GM21737 (cell line): ENCODE measurements at regions not wholly inside any gene's neighbourhood (a gene's known extent, or its start where the extent isn't known, plus 50 kb on each side); places are given as distances from the start of the nearest gene placed in this dataset.

Source experiments
- ATAC-seq: cut with Tn5 transposase; IDR thresholded peaks from one replicate; pipeline ENCODE4 v1.9.1; 2021; ENCODE audit warnings: mild to moderate bottlenecking, moderate library complexity; ENCODE audit not compliant: unreplicated experiment

GRCh38 chr11:112795911-112796649, 165.1 kb upstream of the NCAM1 start:
- ATAC-seq = no peak

DNA sequence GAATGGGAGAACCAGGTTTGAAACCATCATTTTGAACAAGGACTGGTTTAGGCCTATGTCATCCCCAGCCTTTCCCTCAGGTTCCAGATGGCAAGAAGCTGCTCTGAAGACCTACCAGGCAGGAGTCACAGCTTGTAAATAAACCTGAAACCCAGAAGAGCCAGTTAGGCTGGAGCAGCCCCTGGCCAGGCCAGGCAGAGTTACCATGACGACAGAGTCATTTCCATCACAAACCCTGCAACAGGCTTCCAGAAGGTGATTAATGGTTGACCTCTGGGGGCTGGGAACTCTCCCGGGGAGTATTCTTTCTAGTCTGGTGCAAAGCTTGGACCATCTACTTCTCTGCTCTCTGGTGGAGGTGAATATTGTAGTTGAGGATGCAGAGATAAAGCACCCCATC, 164.1 kb upstream of the NCAM1 start:
- no peak for ATAC-seq

DNA sequence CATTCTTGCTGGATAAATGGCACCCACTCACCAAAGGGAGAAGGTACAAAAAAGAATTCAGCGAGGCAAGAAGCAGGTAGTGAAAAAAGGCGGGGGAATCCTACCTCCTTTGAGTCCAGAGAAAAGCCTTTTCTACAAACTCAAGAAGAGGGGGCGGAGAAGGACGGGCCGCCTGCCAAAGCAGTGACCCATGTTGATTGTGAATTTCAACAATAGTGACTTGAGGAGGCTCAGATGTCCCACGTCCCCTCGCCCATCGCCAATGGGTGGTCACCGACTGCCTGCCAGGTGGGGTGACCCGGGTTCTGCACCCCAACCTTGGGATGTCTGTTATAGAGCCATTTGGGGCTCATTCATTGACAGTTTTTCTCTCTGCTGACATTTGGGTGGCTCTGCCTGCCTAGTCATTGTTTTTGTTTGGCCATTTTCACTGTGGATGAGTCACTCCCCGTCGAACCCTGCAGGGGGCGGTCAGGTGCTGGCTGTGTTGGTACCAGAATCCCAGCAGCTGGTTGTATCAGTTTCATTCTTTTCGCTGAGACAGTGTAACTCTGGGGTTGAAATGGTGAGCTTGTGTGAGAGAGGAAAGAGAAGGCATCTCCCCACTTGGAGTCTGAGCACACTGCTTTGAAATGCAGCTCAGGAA, 163.4 kb upstream of the NCAM1 start:
- ATAC-seq = no peak

- ATAC-seq = no peak
These were observed 160.0 kb upstream of the NCAM1 start for GRCh38 chr11:112801025-112801816.

DNA sequence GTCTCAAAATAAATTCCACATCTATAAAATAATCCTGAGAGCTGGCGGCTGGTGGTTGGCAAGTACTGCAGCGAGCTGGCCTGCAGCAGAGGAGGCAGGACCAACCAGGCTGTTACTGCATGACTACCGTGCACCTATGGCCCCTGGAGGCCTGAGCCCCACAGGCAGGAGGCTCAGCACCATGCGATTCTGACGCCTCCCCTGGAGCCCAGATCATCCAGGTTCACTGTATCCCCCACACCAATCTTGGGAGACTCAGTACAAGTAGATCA, 159.5 kb upstream of the NCAM1 start:
- no peak for ATAC-seq

DNA sequence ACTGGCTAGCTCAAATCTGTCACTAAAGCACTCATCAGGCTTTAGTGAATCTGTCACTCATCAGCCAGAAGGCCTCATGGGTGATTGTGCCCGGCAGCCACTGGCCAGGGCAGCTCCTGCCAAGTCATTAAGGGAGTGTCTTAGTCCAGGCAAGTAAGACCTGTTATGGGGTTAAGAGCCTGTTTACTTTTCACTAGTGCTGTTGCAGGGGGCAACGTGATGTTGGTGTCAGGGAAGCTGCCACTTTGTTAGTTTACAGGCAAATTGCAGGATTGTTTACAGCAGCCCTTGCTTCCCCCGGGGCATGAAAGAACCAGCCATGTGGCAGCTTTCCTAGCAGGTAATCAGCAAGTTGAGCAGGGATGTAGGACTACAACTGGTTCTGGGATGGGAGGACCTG, 155.6 kb upstream of the NCAM1 start:
- no peak for ATAC-seq

DNA sequence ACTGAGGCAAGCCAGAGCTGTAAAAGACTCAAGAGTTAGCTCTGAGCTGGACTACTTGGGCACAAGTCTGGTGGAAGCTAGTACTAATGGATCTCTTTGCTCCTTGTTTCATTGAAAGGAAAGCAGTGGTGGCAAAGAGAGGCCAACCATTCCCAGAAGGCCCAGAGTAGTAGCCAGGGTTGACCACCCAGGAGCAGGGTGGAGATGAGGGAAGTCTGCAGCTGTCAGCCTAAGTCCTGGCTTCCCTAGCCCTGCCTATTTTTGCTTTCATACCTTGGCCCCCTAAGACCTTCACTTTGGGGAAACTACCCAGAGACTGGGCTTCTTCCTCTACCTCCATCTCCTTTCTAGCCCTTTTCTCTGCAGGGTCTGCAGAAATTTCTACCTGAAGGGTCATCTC, 155.0 kb upstream of the NCAM1 start:
- no peak for ATAC-seq

DNA sequence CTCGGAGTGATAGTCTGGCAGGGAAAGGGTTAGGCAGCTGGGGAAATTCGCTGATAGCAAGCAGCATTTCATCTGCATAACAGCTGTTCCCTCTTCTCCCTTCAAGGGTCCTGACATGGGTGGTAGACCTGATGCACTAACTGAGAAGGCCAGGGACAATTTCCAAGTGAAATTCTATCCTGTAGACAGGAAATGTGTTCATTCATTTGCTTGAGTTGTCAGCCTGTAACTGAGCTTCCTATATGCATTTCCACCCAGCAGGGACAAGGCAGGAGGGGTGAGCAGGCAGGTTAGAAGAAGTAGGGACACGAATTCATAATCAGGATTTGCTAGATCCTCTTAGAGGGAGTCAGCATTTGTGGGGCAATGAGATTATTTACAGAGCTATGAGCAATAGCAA, 154.3 kb upstream of the NCAM1 start:
- no peak for ATAC-seq

DNA sequence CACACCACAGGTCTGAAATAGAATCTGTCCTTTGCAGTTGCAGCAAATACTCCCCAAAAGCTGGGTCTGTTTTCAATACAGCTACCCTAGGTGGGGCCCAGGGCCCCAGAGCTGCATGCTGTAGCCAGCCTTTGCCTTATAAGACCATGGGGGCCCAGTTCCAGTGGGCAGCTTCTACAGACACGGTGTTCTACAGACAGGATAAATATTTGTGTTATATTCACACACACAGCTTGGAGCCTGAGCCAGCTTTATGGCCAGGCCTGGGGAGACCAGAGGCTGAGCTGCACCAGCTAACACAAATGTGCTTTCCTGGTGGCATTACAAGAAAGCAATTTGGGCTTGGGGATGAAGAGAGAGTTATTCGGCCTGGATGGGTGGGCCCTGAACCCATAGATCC, 151.8 kb upstream of the NCAM1 start:
- no peak for ATAC-seq

GRCh38 chr11:112810951-112811350, 150.3 kb upstream of the NCAM1 start:
- ATAC-seq = no peak

DNA sequence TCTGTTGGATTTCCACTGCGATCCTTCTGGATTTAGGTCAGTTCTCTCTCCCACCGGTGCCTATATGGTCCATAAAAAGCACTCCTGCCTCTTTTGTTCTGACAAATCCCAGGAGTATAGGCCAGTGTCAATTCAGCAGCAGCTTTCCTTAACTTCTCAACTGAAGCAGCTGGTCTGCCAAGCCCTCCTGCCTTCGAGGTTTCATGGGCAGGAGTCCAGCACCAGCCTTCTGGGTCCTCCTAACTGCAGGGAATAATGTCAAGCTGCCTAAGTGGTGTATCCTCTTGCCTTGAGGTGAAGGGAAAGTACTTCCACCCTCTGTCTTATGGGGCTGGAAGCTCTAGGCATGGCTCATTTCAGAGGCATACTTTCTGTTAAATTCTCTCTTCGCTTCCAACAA, 149.4 kb upstream of the NCAM1 start:
- ATAC-seq = no peak

GRCh38 chr11:112812729-112813128, 148.5 kb upstream of the NCAM1 start:
- no peak for ATAC-seq

DNA sequence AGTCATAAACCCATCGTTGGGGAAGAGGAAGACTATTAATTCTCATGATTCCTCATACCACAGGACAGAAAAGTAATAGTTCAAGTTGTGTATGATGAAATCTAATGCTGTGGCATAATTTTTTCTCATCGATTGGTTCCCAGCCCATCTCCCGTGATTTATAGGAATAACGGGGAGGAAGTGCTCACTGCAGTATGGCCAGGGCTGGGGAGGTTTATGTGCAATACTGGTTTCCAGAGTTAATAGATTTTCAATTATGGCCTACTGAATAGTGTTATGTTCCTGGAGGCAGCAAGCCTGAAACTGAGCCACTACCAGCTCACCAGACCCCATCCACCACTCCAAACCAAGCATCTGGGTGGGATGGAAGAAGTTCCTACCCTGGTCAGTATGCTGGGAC, 147.1 kb upstream of the NCAM1 start:
- no peak for ATAC-seq

DNA sequence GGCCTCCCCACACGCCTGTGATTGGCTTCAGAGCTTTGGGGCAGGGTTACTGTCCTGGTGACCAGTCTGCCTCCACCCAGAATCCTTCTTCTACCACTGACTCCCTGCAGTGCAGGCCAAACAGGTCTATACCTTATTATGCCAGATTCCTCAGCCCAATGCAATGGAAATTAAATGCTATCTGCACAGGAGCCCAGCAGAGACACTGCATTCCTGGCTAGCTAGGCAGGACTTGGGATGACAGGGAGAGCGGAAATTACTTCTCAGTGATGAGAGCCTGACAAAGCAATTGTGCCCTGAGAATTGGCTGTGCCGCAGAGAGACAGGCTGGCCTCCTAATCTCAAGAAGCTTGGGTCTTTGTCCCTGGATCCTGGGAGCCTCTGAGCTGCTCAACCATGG, 143.8 kb upstream of the NCAM1 start:
- ATAC-seq = no peak

DNA sequence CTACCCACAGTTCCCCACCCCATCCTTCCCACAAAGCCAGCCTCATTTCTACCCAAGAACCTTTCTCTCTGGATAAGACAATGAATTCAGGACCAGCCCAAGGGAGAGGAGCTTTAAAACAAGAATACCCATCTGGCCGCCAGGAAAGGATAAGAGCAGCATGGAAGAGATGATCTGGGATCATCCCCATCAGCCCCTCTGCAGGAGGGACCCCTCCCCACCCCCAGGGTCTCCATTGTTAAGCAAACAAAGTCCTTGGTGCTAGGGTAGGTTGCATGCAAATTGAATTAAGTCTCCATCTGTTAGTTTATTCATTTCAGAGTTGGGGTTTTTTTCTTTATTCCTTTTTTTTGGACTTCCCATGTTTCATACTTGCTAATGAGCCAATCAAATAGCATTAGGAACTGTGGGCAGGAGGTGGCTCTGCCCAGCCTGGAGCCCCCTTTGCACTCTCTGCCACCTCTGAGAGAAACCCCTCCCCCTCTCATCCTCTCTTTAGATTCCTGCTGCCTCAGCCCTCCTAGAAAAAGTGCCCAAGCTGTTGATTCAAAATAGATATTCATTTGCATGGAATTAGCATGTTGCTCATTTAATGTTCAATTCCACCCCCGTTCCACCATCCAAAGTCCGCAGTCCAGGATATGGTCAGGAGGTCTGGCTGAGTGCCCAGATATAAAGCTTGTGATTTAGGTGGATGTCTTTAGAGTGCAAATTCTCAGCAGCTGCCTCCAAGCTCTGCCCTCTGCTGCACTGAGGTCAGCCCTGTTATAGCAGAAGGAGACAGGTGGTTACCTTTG, 138.5 kb upstream of the NCAM1 start:
- ATAC-seq = no peak

DNA sequence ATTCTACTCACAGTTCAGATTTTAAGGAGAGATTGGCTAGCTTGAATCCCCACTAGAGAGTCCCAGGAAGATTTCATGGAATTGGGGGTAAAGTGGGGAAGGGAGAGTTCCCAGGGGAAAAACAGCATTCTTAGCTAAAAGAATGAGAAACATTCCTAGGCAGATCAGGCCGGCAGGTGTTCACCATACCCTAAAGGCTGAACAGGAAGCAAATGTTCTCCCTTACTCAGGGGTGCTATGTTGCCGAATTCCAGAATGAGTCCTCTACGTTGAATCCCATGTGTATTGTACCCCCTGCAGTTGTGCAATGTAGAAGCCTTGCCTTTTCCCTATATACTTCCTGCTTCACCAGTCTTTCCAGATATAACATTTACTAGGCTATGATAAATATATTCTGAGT, 135.2 kb upstream of the NCAM1 start:
- no peak for ATAC-seq

- ATAC-seq = no peak
These were observed 134.4 kb upstream of the NCAM1 start for GRCh38 chr11:112826788-112827187.

GRCh38 chr11:112828421-112828820, 132.8 kb upstream of the NCAM1 start:
- no peak for ATAC-seq

- no peak for ATAC-seq
These were observed 131.1 kb upstream of the NCAM1 start for GRCh38 chr11:112829971-112830654.

GRCh38 chr11:112831041-112831440, 130.2 kb upstream of the NCAM1 start:
- ATAC-seq = no peak
